Hematopoietic multipotent progenitor cell treated with erythropoietin and hydrocortisone succinate and interleukin-3 and kit ligand, for 17 days (in vitro differentiated cells): ENCODE measurements at regions not wholly inside any gene's neighbourhood (a gene's known extent, or its start where the extent isn't known, plus 50 kb on each side); places are given as distances from the start of the nearest gene placed in this dataset.

ENCODE experiments used
- DNase-seq: peaks from one replicate; pipeline ENCODE4 v3.0.0-alpha.2; 2015; ENCODE audit warnings: low spot score

DNA sequence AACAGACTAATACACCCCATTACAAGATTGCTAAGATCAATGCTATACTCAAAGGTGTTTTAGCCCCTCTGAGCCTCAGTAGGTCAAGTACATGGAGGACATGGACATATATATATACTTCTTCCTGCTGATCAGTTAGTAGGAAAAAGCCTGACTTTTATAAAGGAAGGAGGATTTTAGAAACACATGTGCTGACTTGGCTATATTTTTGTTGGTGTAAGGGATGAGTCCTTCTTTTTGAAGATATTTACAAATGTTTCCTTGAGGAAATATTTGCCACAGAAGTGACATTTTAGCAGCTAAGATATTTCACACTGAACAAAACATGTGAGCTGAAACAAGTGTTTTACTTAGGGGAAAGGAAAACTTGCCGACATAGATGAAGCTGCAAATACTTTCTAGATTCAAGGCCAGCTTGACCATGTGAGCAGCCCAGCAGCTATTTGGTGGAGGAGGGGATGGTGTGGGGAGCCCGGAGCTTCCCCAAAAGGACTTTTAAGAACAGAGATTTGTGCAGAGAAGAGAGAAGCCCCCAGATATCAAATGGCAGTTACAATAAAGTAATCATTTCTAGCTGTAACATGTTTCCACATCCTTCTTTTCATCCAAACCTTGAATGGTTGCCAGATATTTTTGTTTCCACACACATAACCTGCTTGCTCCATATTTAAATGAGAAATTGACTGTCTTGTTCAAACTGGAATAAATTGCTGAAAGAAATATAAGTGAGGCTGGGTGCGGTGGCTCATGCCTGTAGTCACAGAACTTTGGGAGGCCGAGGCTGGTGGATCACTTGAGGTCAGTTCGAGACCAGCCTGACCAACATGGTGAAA is 111.7 kb upstream of the NR2F2 start:
- DNase-seq, result no peak

DNA sequence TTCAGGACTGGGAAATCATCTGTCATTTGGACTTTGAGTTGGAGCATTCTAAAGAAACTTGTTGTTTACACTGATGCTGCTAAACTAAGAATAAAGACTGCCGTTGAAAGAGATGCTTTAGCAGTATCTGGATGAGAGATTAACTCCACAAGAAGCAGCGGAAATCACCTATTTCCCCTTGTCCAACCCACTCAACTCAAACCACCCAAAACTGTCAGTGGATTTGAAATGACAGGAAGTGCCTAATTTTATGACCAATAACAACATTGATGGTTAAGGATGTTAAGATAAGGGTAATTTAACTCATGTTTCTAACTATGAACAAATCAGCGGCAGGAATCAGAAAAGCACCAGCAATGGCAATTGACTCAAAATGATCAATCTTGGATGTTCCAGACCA is 110.8 kb upstream of the NR2F2 start:
- no peak for DNase-seq

DNA sequence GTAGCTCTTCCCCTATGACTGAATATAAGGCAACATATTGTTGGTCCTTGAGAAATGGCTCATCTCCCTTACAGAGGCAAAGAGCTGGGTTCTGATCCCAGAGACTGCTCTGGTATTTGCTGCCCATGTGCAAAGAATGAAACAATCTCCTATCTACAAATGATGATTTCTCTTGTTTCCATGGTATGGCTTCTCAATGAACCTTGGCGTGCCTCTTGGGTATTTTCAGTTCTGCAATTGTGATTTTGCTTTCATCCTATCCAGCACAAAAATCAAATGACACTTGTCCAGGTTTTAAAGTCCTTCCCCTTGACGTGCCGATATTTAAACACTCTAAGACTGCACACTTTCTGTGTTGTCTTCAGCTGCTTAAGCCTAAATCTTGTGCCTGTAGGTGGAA is 109.8 kb upstream of the NR2F2 start:
- DNase-seq, result no peak

DNA sequence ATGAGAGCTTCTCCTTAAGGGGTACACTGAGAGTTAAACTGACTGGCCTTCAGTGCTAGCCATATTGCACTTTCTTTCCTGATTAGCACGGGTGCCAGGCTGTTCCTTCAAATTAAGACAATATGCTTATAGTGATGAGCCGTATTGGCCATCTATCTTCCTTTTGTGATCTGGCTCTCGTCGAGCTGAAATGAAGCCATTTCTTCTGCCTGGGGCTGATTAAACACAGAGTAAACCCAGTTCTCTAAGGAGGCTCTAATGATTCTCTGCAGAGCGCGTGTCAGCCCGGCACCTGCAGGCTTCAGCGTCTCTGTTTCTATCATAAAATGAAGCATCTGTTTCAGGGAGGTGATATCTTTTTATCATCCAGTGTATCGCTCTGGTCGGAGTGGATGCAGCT is 107.5 kb upstream of the NR2F2 start:
- no peak for DNase-seq

DNA sequence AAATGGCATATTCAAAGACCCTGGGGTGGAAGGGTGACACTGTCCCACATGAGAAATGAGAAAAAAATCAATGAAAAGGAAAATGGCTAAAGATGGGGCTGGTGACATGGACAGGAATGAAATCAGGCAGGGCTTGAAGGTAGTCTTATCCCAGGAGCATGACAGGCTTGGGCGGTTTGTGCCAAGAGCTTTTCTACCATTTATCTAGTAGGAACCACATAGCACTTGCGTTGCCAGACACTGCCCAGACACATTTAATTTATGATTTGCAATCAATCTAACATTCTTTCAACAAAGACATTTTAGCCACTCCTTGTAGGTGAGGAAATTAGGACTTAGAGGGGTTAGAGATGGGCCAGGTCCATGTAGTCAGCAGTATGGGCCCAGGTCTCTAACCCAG is 106.6 kb upstream of the NR2F2 start:
- DNase-seq, result no peak

DNA sequence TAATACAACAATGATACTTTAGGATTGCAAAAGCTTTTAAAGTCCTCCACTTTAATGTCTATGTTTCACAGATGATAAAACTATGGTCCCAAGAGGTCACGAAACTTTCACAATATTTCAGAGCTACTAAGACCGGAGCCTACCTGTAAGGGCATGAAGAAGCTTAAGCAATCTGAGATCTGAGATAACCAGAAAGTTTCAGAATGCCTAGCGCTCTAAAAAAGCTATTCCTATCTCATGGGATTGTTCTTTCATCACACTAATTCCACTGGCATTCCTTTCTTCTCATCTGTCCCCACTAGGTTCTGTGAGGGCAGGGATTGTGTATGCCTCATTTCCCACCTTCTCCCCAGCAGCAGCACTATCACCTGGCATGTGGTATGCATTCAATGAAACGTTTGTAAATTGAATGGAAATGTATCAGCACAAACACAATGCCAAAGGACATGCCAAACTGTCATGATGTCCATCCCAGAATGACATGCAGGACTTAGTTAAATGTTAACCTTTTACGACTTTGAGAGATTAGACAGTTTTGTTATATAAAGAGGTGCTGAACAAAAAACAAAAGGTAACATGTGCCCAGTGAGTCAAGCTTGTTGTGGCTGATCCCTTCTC is 104.7 kb upstream of the NR2F2 start:
- DNase-seq, result no peak

DNA sequence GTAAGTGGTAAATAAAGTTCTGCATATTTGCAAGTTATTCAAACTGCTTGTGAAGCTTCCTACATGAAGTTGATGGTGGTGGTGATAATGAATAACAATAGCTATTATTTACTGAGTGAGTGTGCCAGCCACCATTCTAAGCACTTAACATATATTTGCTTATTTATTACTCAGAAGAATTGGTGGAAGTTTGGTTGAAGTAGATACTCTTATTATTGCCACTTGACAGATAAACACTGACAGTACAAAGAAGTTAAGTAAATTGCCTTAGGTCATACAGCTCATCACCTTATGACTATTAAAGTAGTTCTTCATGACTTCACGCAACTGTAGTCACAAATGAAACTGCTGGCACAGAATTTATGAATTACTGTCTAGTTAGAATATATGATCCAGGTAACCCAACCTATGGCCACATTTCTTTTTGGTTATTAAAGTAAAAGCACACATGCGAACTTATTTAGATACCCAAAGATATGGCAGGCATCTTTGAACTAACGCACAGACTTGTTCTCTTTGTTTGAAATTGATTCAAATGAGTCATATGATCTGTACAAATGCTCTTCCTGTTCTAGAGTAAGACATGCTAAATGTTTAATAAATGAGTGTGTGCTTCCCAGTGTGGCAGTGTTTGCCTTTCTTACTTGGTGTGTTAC is 99.8 kb upstream of the NR2F2 start:
- DNase-seq, result no peak

DNA sequence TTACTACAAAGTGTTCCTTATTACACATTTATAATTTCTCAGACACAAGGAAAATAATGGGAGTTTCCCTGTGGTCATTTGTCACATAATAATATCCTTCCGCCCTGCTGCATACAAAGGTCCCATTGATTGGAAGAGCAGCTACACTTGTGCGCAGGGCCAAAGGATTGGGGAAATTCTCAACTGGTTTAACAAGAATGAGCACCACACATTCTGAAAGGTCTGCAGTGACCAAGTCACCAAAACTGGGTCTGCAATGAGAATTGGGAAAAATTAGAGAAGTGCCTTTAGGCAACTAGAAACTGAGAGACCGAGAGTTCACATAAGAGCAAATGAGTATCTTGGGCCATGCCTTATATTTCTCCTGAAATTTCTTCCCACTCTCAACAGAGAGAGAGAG is 98.2 kb upstream of the NR2F2 start:
- DNase-seq, result no peak

DNA sequence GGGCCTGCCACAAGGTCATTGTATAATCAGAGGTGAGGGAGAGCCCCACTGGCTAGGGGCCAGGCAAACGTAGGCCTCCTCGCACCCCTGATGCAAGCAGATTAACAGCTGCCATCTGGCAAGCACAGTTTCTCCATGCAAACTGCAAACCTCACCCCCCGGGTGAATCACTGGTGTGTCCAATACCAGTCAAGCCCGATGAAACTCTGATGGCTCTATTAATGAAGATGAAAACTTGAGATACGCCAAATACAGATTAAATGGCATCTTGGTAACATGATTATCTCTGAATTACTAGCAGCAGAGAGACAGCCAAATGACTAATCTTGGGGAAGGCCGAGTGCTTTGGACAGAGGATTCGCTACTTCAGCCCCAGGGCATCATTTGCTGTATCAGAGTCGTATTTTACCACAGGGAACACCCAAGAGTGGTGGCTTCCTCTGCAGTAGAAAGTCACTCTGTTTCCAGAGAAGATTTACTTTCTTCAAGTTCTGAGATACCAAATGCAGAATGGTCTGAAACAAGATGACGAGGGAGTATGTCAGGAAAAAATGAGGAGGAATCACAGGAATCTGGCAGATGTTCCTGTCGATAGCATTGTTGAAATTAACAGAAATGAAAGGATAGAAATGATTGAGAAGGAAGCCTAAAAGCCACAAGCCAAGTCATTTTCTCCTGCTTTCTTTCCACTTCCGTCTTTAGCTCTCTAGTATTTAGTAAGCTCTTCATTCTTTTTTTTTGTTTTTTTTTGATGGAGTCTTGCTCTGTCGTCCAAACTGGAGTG is 96.2 kb upstream of the NR2F2 start:
- no peak for DNase-seq

DNA sequence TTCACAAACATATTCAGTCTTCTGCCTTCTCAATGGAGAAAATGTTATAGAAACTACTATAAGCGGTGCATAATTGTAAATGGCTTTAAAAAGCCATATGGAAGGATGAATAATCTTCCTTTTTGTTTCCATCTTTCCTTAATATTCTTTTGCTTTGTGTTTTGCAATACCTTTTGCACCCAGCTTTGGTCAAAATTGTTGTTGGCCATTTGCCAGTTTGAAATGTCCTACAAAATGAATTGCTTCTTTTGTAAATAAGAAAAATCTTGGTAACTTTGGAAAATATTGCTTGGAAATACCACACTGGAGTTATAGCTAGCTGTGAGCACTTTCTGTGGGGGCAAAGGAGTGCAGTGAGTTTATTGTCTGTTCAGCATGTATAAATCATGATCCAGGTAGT is 93.5 kb upstream of the NR2F2 start:
- no peak for DNase-seq

DNA sequence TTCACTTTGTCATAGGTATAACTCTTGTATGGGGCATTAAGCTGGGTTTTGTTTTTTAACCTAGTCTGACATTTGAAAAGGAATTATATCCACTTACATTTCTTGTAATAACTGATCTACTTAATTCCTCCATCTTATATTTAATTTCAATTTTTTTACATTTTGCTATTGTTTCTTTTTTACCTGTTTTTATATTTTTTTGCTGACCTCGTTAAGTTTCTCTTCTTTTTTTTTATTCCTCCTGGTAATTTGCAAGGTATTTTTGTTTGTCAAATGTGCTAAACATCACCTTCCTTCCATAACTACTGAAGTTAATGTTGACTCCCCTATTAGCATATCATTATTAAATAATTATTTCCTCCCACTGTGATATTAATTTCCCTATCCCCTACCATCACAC is 87.7 kb upstream of the NR2F2 start:
- DNase-seq, result no peak

DNA sequence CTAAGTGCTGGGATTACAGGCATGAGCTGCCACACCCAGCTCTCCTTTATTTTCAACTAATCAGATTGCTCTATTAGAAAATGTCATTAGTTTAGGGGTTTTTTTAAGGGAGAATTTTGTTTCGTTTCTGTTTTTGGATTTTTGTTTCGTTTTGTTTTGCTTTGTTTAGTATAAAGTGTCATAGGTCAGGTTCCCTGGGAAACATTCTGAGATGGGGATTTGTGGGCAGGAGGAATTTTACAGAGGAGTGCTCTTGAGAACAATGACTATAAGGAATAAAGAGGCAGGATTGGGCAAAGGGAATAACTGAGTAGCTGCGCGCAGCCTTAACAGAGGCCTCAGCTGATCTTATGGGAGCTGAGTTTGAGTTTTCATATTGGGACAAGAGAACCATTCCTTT is 86.8 kb upstream of the NR2F2 start:
- DNase-seq, result no peak

DNA sequence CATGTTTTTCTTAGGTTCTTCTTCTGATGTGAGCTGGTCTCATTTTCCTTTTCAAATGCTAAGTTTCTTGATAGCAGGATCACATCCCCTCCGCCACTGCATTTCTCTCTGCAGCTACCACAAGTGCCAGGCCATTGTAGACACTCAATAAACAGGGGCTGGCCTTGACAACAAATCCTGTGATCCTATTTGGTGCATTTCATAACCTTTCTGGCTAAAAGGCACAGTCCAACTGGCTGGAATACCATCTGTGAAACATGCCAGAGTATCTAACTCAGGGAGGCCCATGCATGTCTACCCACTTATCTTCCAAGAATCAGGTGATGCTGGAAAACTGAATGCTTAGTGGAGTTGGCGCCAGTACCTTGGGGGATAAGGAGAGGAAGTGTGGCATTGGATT is 85.2 kb upstream of the NR2F2 start:
- no peak for DNase-seq

DNA sequence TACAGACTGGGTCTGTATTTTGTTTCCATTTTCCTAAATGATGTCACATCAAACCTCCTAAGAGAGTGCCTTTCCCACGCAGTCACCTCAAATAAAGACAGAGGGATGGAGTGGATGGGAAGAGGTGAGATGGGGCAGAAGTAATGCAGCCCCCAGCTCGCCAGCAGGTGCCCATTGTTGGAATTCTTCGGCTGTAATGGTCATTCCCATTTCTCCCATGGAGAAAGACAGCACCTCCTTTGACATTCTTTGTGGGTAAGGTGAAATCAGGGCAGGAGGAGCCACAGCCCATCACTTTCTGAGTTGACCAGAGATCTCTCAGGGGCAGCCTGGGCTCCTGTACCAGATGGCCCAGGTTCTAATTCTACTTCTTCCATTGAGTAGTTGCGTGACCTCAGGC is 84.4 kb upstream of the NR2F2 start:
- DNase-seq, result no peak

DNA sequence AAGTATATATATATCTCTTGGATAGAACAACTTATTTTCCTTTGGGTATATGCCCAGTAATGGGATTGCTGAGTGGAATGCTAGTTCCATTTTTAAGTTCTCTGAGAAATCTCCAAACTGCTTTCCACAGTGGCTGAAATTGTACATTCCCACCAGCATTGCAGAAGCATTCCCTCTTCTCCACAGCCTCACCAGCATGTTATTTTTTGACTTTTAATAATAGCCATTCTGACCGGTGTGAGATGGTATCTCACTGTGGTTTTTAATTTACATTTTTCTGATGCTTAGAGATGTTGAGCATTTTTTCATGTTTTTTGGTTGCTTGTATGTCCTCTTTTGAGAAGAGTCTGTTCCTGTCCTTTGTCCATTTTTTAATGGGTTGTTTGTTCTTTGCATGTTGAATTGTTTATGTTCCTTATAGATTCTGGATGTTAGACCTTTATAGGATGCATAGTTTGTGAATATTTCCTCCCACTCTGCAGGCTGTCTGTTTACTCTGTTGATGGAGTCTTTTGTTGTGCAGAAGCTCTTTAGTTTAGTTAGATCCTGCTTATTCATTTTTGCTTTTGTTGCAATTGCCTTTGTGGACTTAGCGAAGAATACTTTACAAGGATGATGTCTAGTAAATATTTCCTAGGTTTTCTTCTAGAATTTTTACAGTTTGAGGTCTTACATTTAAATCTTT is 82.7 kb upstream of the NR2F2 start:
- DNase-seq, result no peak

DNA sequence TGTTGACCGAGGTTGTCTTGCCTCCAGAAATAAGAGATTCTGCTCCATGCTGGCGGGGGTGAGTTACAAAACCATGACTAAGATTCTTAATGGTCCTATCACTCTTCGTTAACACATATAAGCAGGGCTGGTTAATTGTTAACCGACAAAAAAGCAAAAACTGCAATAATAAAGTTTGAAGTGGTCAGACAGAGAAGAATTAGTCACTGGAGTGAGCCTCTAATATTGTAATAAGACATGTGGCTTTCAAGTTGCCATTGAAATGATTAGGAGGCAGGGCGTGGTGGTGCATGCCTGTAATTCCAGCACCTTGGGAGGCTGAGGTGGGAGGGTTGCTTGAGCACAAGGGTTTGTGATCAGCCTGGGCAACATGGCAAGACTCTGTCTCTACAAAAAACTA is 78.4 kb upstream of the NR2F2 start:
- no peak for DNase-seq

DNA sequence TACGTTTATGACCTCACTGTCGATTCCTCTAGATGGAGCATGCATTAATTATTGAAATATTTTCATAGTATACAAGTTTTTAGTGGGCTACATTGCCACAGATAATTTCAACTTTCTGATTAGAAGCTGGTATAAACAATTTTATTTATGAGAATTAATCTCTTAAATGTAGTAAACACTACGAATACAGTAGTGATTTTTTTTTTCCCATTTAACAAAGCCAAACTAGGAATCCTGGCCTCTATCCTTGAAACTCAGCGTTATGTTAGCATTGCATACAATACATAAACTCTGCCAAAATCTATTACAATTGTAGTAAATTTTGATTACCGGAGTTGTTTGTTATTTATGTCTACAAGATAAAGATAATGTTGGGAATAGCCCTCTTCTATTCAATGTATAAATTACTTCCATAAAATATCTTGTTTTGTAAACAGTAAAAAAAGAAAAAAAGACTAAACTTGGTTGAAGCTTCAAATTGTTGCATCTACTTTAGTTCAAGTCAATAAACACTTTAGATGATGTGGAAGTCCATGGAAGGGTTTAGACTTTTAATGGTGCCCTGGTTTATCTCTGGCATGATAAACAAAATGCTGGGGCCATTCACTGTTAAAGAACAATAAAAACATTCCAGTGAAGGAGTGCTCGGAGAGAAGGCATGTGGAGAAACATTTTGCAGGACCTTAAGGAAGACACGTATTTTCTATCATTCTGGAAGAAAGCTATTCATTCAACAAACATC is 77.3 kb upstream of the NR2F2 start:
- DNase-seq, result no peak

DNA sequence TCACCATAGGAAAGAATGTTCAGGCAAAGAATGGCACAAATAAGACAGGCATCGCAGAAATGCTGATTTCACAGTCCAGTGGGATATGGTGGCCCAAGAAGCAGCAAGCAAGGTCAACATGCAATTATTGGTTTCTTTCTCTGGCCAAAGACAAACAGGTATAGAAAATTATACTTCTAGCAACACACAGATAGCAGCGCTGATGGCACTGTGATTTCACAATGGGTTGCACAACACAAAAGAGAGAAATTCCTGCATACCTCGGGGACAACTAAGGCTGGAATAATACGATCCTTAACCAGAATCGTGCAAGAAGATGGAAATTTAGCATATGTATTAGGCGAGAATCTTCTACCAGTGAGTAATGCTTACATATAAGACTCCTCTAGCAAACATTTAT is 76.3 kb upstream of the NR2F2 start:
- no peak for DNase-seq

DNA sequence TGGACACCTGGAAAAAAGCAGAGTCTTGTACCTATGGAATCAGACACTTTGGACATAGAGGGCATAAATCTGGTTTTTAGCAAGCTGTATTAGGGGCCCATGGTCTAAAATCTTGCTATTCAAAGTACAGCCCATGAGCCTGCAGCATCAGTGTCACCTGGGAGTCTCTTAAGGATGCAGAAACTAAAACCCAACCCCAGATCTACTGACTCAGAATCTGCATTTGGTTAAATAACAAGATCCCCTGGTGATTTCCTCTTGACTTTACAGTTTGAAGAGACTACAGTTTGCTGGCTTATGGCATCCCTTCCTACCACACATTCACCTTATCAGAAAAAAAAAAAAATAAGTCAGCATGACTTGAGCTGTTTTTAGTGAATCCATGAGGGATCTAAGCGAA is 74.9 kb upstream of the NR2F2 start:
- DNase-seq, result no peak

DNA sequence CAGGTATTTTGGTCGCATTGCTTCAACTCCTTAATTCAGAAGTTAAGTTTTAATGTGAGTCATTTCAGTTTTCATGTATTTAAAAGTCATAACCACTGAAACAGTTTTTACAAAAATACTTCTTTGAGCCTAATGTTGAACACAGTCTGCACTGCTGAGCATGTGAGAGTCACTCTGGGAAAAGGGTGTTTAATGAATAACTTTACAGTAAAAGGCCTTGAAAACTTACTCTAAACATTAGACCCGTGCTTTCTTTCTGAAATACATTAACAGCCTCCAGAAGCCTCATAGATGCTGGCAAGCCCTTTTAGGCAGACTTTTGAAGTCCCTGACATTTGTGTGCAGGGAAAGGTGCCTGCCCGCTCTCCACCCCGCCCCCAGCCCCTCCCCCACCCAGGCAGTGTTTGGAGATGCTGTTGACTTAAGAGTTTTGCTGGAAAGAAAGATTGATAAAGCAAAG is 68.9 kb upstream of the NR2F2 start:
- no peak for DNase-seq

DNA sequence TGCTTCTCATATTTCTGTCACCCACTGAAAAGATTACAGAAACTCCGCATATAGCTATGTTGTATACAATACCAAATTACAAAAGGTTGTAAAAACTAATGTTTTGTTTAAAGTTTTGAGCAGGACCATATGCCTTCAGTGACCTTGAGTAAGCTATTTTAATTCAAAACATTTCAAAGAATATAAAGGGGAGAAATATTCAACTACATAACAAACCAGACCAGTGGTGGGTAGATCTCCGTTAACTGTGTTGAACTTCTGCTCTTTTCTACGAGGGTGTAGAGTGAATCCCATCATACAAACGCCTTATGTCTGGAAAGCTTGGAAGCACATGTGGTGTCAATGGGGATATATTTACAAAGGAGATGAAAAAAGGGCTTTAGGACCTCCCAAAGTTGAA is 68.4 kb upstream of the NR2F2 start:
- DNase-seq, result no peak
